ENCODE measurements at regions not wholly inside any gene's neighbourhood (a gene's known extent, or its start where the extent isn't known, plus 50 kb on each side); places are given as distances from the start of the nearest gene placed in this dataset.

DNA sequence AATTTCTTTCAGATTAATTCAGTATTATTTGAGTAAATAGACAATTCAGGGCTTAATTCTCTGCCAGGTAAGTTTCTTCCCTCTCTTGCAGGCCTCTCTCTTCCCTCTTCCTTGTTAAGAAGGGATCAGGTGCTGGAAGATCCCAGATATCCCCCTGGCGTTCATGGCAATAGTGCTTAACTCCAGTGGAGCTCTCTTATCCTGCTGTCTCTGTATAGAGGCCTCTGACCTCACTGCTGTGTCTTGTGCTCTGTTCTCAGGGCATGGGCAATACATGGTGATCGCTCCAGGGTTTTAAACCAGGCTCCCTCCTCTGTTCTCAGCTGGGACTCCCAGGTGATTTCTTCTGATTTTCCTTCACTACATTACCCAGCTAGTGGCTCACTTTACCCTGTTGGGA lies 226.8 kb downstream of the MC4R start:
- no peak for DNase-seq
- no peaks in the 10 kb centered on the region for H3K79me2 ChIP-seq (ENCODE audit: insufficient read depth)
- H3K4me1 ChIP-seq (ENCODE audit: control insufficient read depth in 1 of 2, insufficient read depth in 2 of 2, low read depth in 1 of 2, low read length in 1 of 2): no peaks in the 10 kb centered on the region
- H3F3A ChIP-seq (replicated peaks; ENCODE audit: insufficient read depth): no peaks in the 10 kb centered on the region
- H3K4me3 ChIP-seq (ENCODE audit: low read depth in 2 of 2, low read length in 1 of 2): no peak overlapping the region
- no peak for TF ChIP-seq EP300 (IDR thresholded peaks at IDR 0.05; ENCODE audit: borderline replicate concordance in 1 of 2, low read depth in 1 of 2, low read length in 1 of 2)
- no peak for TF ChIP-seq FOSL2 (IDR thresholded peaks at IDR 0.05; ENCODE audit: borderline replicate concordance, low read depth)
- H3K4me2 ChIP-seq: no peak overlapping the region
- no peak overlapping the region for H3K27ac ChIP-seq (ENCODE audit: low read depth in 2 of 2, low read length in 1 of 2)
- POLR2A ChIA-PET: no interaction called here
- no peak overlapping the region for H3K9ac ChIP-seq
- 89% methylated on average over 2 of the region's 2 CpGs for WGBS (ENCODE audit: low lambda C conversion rate)
- no peaks in the 10 kb centered on the region for H3K27me3 ChIP-seq (ENCODE audit: insufficient read depth)
- no peak overlapping the region for H2AFZ ChIP-seq (ENCODE audit: low read depth)
- H3K9me2 ChIP-seq: no peaks in the 10 kb centered on the region
- CTCF ChIA-PET: no interaction called here
- H3K9me3 ChIP-seq: no peaks in the 10 kb centered on the region
- H3K36me3 ChIP-seq (replicated peaks in 1 of 2; ENCODE audit: control insufficient read depth in 1 of 2, insufficient read depth in 2 of 2, low read length in 1 of 2): no peaks in the 10 kb centered on the region
- no peaks in the 10 kb centered on the region for H4K20me1 ChIP-seq (ENCODE audit: insufficient read depth)

DNA sequence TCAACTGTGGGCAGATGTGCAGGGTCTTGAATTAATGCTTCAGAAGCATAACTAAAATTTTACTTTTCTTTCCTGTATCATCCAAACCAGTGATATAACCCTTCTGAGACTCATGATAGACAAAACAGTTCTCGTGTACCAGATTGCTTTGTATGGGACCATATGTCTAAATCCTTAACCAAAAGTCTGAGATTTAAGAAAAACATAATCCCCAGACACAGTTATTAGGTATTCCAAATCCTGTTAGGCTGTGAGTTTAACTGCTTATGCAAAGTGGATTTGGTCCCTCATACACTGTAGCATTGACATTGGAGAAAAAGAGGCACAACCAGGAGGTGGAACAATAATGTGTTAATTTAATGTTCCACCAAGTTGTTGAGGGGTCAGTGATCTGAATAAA lies 235.0 kb downstream of the PMAIP1 start:
- Histone ChIP-seq H3K4me1 (ENCODE audit: control insufficient read depth in 1 of 2, insufficient read depth in 2 of 2, low read depth in 1 of 2, low read length in 1 of 2) (no peaks in the 10 kb centered on the region), H2AFZ (ENCODE audit: low read depth) (no peak overlapping the region), H3K4me2 (no peak overlapping the region), H3F3A (replicated peaks; ENCODE audit: insufficient read depth) (no peaks in the 10 kb centered on the region), H3K27me3 (ENCODE audit: insufficient read depth) (no peaks in the 10 kb centered on the region), H3K36me3 (replicated peaks in 1 of 2; ENCODE audit: control insufficient read depth in 1 of 2, insufficient read depth in 2 of 2, low read length in 1 of 2) (no peaks in the 10 kb centered on the region), H3K9me2 (no peaks in the 10 kb centered on the region), H3K9me3 (no peaks in the 10 kb centered on the region), H3K9ac (no peak overlapping the region), H4K20me1 (ENCODE audit: insufficient read depth) (no peaks in the 10 kb centered on the region), H3K79me2 (ENCODE audit: insufficient read depth) (no peaks in the 10 kb centered on the region), H3K27ac (ENCODE audit: low read depth in 2 of 2, low read length in 1 of 2) (no peak overlapping the region), H3K4me3 (ENCODE audit: low read depth in 2 of 2, low read length in 1 of 2) (no peak overlapping the region)
- 75% methylated on average over 1 of the region's 1 CpG for WGBS (ENCODE audit: low lambda C conversion rate)
- TF ChIP-seq RFX5 (IDR thresholded peaks at IDR 0.05; ENCODE audit: low read length) (no peak), FOXJ3 (CRISPR knock-in tag; IDR thresholded peaks at IDR 0.05) (no peak), POLR2AphosphoS5 (IDR thresholded peaks at IDR 0.05; ENCODE audit: low read depth, low read length) (no peak), TAF1 (IDR thresholded peaks at IDR 0.05; ENCODE audit: borderline replicate concordance, low read depth, low read length) (no peak), MEF2A (IDR thresholded peaks at IDR 0.05; ENCODE audit: borderline replicate concordance, low read depth) (no peak)
- POLR2A ChIA-PET: no interaction called here
- DNase-seq: no peak
- CTCF ChIA-PET: no interaction called here

GRCh38 chr18:60130284-60130683 lies 230.5 kb downstream of the PMAIP1 start:
- Histone ChIP-seq H3K9me3 (no peaks in the 10 kb centered on the region; the same call in 1 of the 2 replicates), H2AFZ (ENCODE audit: low read depth) (no peak overlapping the region), H3K27me3 (ENCODE audit: insufficient read depth) (no peaks in the 10 kb centered on the region), H4K20me1 (ENCODE audit: insufficient read depth) (no peaks in the 10 kb centered on the region), H3K27ac (ENCODE audit: low read depth in 2 of 2, low read length in 1 of 2) (no peak overlapping the region), H3F3A (replicated peaks; ENCODE audit: insufficient read depth) (no peaks in the 10 kb centered on the region), H3K4me2 (no peak overlapping the region), H3K79me2 (ENCODE audit: insufficient read depth) (no peaks in the 10 kb centered on the region), H3K9ac (no peak overlapping the region), H3K4me3 (ENCODE audit: low read depth in 2 of 2, low read length in 1 of 2) (no peak overlapping the region), H3K9me2 (no peaks in the 10 kb centered on the region), H3K4me1 (ENCODE audit: control insufficient read depth in 1 of 2, insufficient read depth in 2 of 2, low read depth in 1 of 2, low read length in 1 of 2) (no peaks in the 10 kb centered on the region), H3K36me3 (replicated peaks in 1 of 2; ENCODE audit: control insufficient read depth in 1 of 2, insufficient read depth in 2 of 2, low read length in 1 of 2) (no peaks in the 10 kb centered on the region)
- POLR2A ChIA-PET: no interaction called here
- no peak for DNase-seq
- CTCF ChIA-PET: no interaction called here
- TF ChIP-seq FOXM1 (IDR thresholded peaks at IDR 0.05; ENCODE audit: low read depth) (no peak), MEF2A (IDR thresholded peaks at IDR 0.05; ENCODE audit: borderline replicate concordance, low read depth) (no peak), EZH2phosphoT487 (IDR thresholded peaks at IDR 0.05; ENCODE audit: borderline replicate concordance, low read depth) (no peak), RAD21 (IDR thresholded peaks at IDR 0.05; ENCODE audit: low read length) (no peak), RXRA (IDR thresholded peaks at IDR 0.05; ENCODE audit: borderline replicate concordance, low read depth) (no peak)
